ENCODE measurements at regions not wholly inside any gene's neighbourhood (a gene's known extent, or its start where the extent isn't known, plus 50 kb on each side); places are given as distances from the start of the nearest gene placed in this dataset.

- TF ChIP-seq POLR2A (IDR thresholded peaks at IDR 0.05; ENCODE audit: extremely low read depth, insufficient read length): no peak
- TF ChIP-seq MAX (IDR thresholded peaks at IDR 0.05; ENCODE audit: low read depth, low read length): no peak
- TF ChIP-seq MYC (IDR thresholded peaks at IDR 0.05; ENCODE audit: low read depth, low read length): no peak
- TF ChIP-seq, protein P1, sequence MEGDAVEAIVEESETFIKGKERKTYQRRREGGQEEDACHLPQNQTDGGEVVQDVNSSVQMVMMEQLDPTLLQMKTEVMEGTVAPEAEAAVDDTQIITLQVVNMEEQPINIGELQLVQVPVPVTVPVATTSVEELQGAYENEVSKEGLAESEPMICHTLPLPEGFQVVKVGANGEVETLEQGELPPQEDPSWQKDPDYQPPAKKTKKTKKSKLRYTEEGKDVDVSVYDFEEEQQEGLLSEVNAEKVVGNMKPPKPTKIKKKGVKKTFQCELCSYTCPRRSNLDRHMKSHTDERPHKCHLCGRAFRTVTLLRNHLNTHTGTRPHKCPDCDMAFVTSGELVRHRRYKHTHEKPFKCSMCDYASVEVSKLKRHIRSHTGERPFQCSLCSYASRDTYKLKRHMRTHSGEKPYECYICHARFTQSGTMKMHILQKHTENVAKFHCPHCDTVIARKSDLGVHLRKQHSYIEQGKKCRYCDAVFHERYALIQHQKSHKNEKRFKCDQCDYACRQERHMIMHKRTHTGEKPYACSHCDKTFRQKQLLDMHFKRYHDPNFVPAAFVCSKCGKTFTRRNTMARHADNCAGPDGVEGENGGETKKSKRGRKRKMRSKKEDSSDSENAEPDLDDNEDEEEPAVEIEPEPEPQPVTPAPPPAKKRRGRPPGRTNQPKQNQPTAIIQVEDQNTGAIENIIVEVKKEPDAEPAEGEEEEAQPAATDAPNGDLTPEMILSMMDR (IDR thresholded peaks at IDR 0.05; ENCODE audit: low read depth, low read length): no peak
- no peak overlapping the region for H3K4me3 ChIP-seq (ENCODE audit: low read depth, low read length)
- no peak for DNase-seq (ENCODE audit: low read depth)
These were observed 268.8 kb upstream of the MAGI2 start for GRCh38 chr7:79722217-79722616.

DNA sequence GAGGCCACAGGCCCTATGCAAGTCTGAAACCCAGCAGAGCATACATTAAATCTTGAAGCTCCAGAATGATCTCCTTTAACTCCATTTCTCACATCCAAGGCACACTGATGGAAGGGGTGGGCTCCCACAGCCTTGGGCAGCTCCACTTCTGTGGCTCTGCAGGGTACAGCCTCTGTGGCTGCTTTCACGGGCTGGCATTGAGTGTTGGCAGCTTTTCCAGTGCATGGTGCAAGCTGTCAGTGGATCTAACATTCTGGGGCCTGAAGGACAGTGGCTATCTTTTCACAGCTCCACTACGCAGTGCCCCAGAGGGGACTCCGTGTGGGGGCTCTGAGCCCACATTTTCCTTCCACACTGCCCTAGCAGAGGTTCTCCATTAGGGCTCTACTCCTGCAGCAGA lies 265.7 kb upstream of the MAGI2 start:
- TF ChIP-seq, protein P1 (IDR thresholded peaks at IDR 0.05; ENCODE audit: low read depth, low read length): no peak
- no peak for TF ChIP-seq MYC (IDR thresholded peaks at IDR 0.05; ENCODE audit: low read depth, low read length)
- TF ChIP-seq POLR2A (IDR thresholded peaks at IDR 0.05; ENCODE audit: extremely low read depth, insufficient read length): no peak
- no peak for TF ChIP-seq MAX (IDR thresholded peaks at IDR 0.05; ENCODE audit: low read depth, low read length)
- no peak for DNase-seq (ENCODE audit: low read depth)
- H3K4me3 ChIP-seq (ENCODE audit: low read depth, low read length): no peak overlapping the region

GRCh38 chr7:79716329-79716728 lies 262.9 kb upstream of the MAGI2 start:
- DNase-seq (ENCODE audit: low read depth): no peak
- no peak for TF ChIP-seq MYC (IDR thresholded peaks at IDR 0.05; ENCODE audit: low read depth, low read length)
- TF ChIP-seq, protein P1 (IDR thresholded peaks at IDR 0.05; ENCODE audit: low read depth, low read length): no peak
- no peak for TF ChIP-seq POLR2A (IDR thresholded peaks at IDR 0.05; ENCODE audit: extremely low read depth, insufficient read length)
- TF ChIP-seq MAX (IDR thresholded peaks at IDR 0.05; ENCODE audit: low read depth, low read length): no peak
- no peak overlapping the region for H3K4me3 ChIP-seq (ENCODE audit: low read depth, low read length)

GRCh38 chr7:79714081-79714480 lies 260.6 kb upstream of the MAGI2 start:
- no peak for DNase-seq (ENCODE audit: low read depth)
- no peak for TF ChIP-seq MYC (IDR thresholded peaks at IDR 0.05; ENCODE audit: low read depth, low read length)
- H3K4me3 ChIP-seq (ENCODE audit: low read depth, low read length): no peak overlapping the region

- DNase-seq (ENCODE audit: low read depth): no peak
- no peak overlapping the region for H3K4me3 ChIP-seq (ENCODE audit: low read depth, low read length)
- no peak for TF ChIP-seq MYC (IDR thresholded peaks at IDR 0.05; ENCODE audit: low read depth, low read length)
These were observed 259.8 kb upstream of the MAGI2 start for GRCh38 chr7:79713276-79713675.

DNA sequence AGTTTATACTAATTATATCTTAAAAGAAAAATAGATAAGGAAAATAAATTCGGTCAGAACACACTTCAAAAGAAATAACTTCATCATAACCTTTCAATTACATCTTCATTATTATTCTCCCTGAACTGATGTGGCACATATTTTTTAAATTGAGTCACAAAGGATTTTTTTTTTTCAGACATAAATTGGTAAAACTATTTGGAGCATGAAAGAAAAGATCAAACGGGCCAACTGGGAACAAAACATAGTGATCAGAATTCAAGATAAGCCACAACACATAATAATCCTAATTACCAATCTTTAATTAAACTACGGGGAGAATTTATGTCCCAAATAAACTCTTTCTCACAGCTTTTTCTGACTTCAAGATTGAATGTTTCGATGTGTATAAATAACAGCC lies 258.2 kb upstream of the MAGI2 start:
- TF ChIP-seq POLR2A (IDR thresholded peaks at IDR 0.05; ENCODE audit: extremely low read depth, insufficient read length) (no peak), MYC (IDR thresholded peaks at IDR 0.05; ENCODE audit: low read depth, low read length) (no peak), MAX (IDR thresholded peaks at IDR 0.05; ENCODE audit: low read depth, low read length) (no peak)
- TF ChIP-seq, protein P1 (IDR thresholded peaks at IDR 0.05; ENCODE audit: low read depth, low read length): no peak
- H3K4me3 ChIP-seq (ENCODE audit: low read depth, low read length): no peak overlapping the region
- no peak for DNase-seq (ENCODE audit: low read depth)

- no peak overlapping the region for H3K4me3 ChIP-seq (ENCODE audit: low read depth, low read length)
- peak; percentile 16 for DNase-seq (ENCODE audit: low read depth)
- TF ChIP-seq, protein P1 (IDR thresholded peaks at IDR 0.05; ENCODE audit: low read depth, low read length): no peak
- TF ChIP-seq MAX (IDR thresholded peaks at IDR 0.05; ENCODE audit: low read depth, low read length) (no peak), MYC (IDR thresholded peaks at IDR 0.05; ENCODE audit: low read depth, low read length) (no peak), POLR2A (IDR thresholded peaks at IDR 0.05; ENCODE audit: extremely low read depth, insufficient read length) (no peak)
These were observed 256.3 kb upstream of the MAGI2 start for GRCh38 chr7:79709574-79710409.

Measured in NB4 (cell line).